D721Med (cell line): ENCODE measurements at regions not wholly inside any gene's neighbourhood (a gene's known extent, or its start where the extent isn't known, plus 50 kb on each side); places are given as distances from the start of the nearest gene placed in this dataset.
A peak's percentile ranks its signal among the peaks of the same experiment; 100 is the strongest.

Experiments used
- DNase-seq: peaks from one replicate; pipeline ENCODE4 v3.0.0; 2011; ENCODE audit warnings: low spot score; ENCODE audit not compliant: insufficient read length
- FAIRE-seq: peaks from 2 replicates; lab custom pipeline; 2011; peaks lifted over from hg19 to GRCh38; lab: Jason Lieb, UNC
- CTCF ChIP-seq: IDR thresholded peaks from 2 replicates; pipeline ENCODE4 v1.5.1; 2012; ENCODE audit warnings: mild to moderate bottlenecking, control low read depth; ENCODE audit not compliant: insufficient read depth; ENCODE audit errors: missing control alignments

GRCh38 chr2:126971481-126972278 is 73.0 kb downstream of the TEX51 start:
- FAIRE-seq (no peak), DNase-seq (peak; percentile 81)
- TF ChIP-seq CTCF, result peak; percentile 75

- FAIRE-seq, result no peak
- no peak for DNase-seq
- TF ChIP-seq CTCF, result no peak
These were observed 73.6 kb downstream of the TEX51 start for GRCh38 chr2:126972279-126972626.

DNA sequence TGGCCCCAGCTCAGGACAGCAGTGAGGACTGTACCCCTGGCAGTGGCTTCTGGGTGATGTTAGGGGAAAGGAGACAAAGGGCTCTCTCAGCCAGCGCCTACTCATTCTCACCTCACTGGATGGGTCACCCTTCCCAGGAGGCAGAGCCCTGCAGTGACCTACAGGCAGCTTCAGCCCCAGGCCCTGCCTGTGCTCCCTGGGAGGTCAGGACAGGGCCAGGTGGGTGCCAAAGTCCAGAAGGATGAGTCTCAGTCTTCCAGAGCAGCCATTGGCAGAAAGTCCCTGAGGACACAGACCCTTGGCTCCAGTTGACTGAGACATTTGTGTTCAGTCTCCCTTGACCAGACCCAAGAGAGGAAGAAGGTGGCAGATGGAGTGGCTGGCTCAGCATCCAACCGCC is 75.1 kb downstream of the TEX51 start:
- no peak for FAIRE-seq
- no peak for TF ChIP-seq CTCF
- DNase-seq, result no peak

GRCh38 chr2:126975671-126976655 is 77.3 kb downstream of the TEX51 start:
- FAIRE-seq, result no peak
- no peak for TF ChIP-seq CTCF
- no peak for DNase-seq

DNA sequence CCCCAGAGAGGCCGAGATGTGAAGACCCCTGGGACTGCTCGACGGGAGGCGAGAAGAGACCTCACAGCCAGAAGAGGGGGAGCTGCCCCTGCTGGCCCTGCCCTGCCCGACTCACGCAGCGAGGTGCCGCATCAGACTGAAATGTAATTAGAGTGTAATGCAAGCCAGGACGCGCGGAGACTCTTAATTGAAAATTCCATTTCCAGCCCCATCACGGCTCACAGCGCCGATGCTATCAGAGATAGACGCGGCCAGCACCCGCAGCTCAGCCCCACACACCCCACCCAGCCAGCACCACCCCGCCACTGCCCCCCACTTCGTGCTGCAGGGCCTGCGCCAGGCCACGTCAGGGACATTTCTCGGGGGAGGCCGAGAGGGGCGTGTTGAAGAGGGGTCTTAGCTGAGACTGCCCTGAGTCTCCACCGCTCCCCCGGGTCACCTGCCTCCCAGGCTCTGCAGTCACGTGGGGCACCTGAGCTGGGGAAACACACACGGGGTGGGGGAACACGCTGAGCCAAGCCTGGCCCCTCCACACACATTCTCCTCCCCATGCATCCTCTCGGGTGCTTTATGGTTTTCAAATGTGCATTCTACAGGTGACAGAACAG is 78.1 kb downstream of the TEX51 start:
- DNase-seq (no peak), FAIRE-seq (no peak)
- TF ChIP-seq CTCF, result no peak

- FAIRE-seq, result no peak
- no peak for TF ChIP-seq CTCF
- DNase-seq, result no peak
These were observed 79.6 kb downstream of the TEX51 start for GRCh38 chr2:126978333-126978732.
